PC-3 (cell line): ENCODE measurements at regions not wholly inside any gene's neighbourhood (a gene's known extent, or its start where the extent isn't known, plus 50 kb on each side); places are given as distances from the start of the nearest gene placed in this dataset.

Experiments used
- ATAC-seq: fragments of 200-7000 bp; cut with Tn5 transposase; 2 replicates; pipeline ENCODE4 v1.9.1; 2020; ENCODE audit warnings: mild to moderate bottlenecking, moderate library complexity
- BruUV-seq: library from RNA; stranded (reverse); fragments of 400-500 nt; replicated peaks from 2 replicates; lab custom pipeline; 2021; lab: Mats Ljungman, UMichigan
- CTCF ChIA-PET: fragments of 300-600 bp; sonication (Branson Sonifier 250); formaldehyde crosslinking; loops from one replicate; lab custom pipeline; 2022; ENCODE audit warnings: antibody characterized with exemption; lab: Charles Lee
- POLR2A ChIA-PET: fragments of 300-600 bp; sonication (Branson Sonifier 250); formaldehyde crosslinking; loops from one replicate; lab custom pipeline; 2022; ENCODE audit warnings: antibody characterized with exemption; ENCODE audit not compliant: unreplicated experiment; lab: Charles Lee
- DNase-seq: peaks from one replicate; pipeline ENCODE4 v3.0.0-alpha.2; 2015
- H2AFZ ChIP-seq: fragments of 300-600 bp; sonication (generic); 2 replicates; pipeline ENCODE4 v1.6.0; 2016; ENCODE audit warnings: antibody characterized with exemption, low read length
- H3F3A ChIP-seq: fragments of 300-600 bp; sonication (generic); one replicate; pipeline ENCODE4 v1.6.0; 2017; ENCODE audit warnings: antibody characterized with exemption, low read length, control low read depth, mild to moderate bottlenecking; ENCODE audit not compliant: unreplicated experiment
- H3K27ac ChIP-seq: fragments of 300-600 bp; sonication (generic); 2 replicates; pipeline ENCODE4 v1.5.1; 2016; ENCODE audit warnings: mild to moderate bottlenecking, low read length
- H3K27me3 ChIP-seq: fragments of 300-600 bp; sonication (generic); 2 replicates; pipeline ENCODE4 v1.6.1; 2016; ENCODE audit warnings: low read length, mixed read lengths
- H3K36me3 ChIP-seq: fragments of 300-600 bp; sonication (generic); 2 replicates; pipeline ENCODE4 v1.6.1; 2016; ENCODE audit warnings: low read depth, mixed run types, low read length, mixed read lengths
- H3K4me1 ChIP-seq: fragments of 300-600 bp; sonication (generic); 2 replicates; pipeline ENCODE4 v1.5.1; 2016; ENCODE audit warnings: low read length; ENCODE audit not compliant: insufficient read depth
- H3K4me2 ChIP-seq: fragments of 300-600 bp; sonication (generic); 2 replicates; pipeline ENCODE4 v1.6.0; 2016; ENCODE audit warnings: low read length
- H3K4me3 ChIP-seq: fragments of 300-600 bp; sonication (generic); 2 replicates; pipeline ENCODE4 v1.5.1; 2016; ENCODE audit warnings: mild to moderate bottlenecking, low read length, mixed read lengths
- H3K79me2 ChIP-seq: fragments of 300-600 bp; sonication (generic); 2 replicates; pipeline ENCODE4 v1.6.1; 2017; ENCODE audit warnings: low read length, mixed read lengths
- H3K9ac ChIP-seq: fragments of 300-600 bp; sonication (generic); 2 replicates; pipeline ENCODE4 v1.6.0; 2016; ENCODE audit warnings: mild to moderate bottlenecking, low read length
- H3K9me2 ChIP-seq: fragments of 300-600 bp; sonication (generic); replicated peaks from 2 replicates; pipeline ENCODE4 v1.6.1; 2016; ENCODE audit warnings: mixed run types, low read length, mixed read lengths
- H3K9me3 ChIP-seq: fragments of 300-600 bp; sonication (generic); 2 replicates; pipeline ENCODE4 v1.6.1; 2016; ENCODE audit warnings: low read length, mixed read lengths
- H4K20me1 ChIP-seq: fragments of 300-600 bp; sonication (generic); 2 replicates; pipeline ENCODE4 v1.6.1; 2016; ENCODE audit warnings: low read length, mixed read lengths
- EZH2 ChIP-seq: fragments of 300-600 bp; sonication (generic); IDR thresholded peaks from one replicate; pipeline ENCODE4 v1.6.1; 2017; ENCODE audit warnings: antibody characterized with exemption, mild to moderate bottlenecking, low read length; ENCODE audit not compliant: unreplicated experiment
- EZH2phosphoT487 ChIP-seq: fragments of 300-600 bp; sonication (generic); IDR thresholded peaks from 2 replicates; pipeline ENCODE4 v1.6.1; 2018; ENCODE audit warnings: mild to moderate bottlenecking, antibody characterized with exemption, low read length, borderline replicate concordance
- intact Hi-C: fragments of 100-400 bp; cut with micrococcal nuclease; formaldehyde crosslinking; loops from 2 replicates; pipeline ENCODE4 v1.9.0; 2023
- TF ChIP-seq, protein P1 (sequence below): fragments of 300-600 bp; sonication (generic); conservative IDR thresholded peaks from 2 replicates; pipeline ENCODE4 v1.5.1; 2017; ENCODE audit warnings: antibody characterized with exemption, low read depth, mild to moderate bottlenecking, low read length

DNA sequence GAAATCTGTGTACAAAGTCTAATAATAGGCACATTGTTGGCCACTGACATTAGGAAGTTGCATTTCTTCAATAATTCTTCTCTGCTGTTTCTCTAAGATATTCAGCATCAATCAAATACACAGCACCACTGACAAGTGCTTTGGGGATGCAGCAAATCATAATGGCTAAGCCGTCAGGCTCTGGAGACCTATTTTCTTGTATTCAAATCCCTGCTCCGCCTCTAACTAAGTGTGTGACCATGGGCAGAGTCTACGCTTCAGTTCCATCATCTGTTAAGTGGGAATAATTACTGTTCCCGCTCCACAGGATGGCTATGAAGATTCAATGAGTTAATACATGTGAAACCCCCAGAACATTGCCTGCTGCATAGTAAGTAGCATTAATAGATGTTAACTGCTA is 176.9 kb downstream of the ADGRL4 start:
- Histone ChIP-seq H3K36me3 (no peaks in the 10 kb centered on the region), H2AFZ (no peak overlapping the region), H3K4me1 (peaks cover 40% of the 10 kb centered on the region), H3K9me3 (no peaks in the 10 kb centered on the region), H3K4me3 (no peak overlapping the region), H3K9ac (no peak overlapping the region), H3K79me2 (no peaks in the 10 kb centered on the region), H3K27ac (no peak overlapping the region), H3K9me2 (no peaks in the 10 kb centered on the region), H4K20me1 (no peaks in the 10 kb centered on the region), H3K4me2 (no peak overlapping the region), H3K27me3 (no peaks in the 10 kb centered on the region), H3F3A (peaks cover 5% of the 10 kb centered on the region)
- ChIA-PET POLR2A (no interaction called here), CTCF (no interaction called here)
- no peak for TF ChIP-seq EZH2
- TF ChIP-seq, protein P1, sequence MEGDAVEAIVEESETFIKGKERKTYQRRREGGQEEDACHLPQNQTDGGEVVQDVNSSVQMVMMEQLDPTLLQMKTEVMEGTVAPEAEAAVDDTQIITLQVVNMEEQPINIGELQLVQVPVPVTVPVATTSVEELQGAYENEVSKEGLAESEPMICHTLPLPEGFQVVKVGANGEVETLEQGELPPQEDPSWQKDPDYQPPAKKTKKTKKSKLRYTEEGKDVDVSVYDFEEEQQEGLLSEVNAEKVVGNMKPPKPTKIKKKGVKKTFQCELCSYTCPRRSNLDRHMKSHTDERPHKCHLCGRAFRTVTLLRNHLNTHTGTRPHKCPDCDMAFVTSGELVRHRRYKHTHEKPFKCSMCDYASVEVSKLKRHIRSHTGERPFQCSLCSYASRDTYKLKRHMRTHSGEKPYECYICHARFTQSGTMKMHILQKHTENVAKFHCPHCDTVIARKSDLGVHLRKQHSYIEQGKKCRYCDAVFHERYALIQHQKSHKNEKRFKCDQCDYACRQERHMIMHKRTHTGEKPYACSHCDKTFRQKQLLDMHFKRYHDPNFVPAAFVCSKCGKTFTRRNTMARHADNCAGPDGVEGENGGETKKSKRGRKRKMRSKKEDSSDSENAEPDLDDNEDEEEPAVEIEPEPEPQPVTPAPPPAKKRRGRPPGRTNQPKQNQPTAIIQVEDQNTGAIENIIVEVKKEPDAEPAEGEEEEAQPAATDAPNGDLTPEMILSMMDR = no peak
- no peak for TF ChIP-seq EZH2phosphoT487
- intact Hi-C loops = no loop called here
- DNase-seq (no peak), ATAC-seq (no peak)
- BruUV-seq = no TSS peak

DNA sequence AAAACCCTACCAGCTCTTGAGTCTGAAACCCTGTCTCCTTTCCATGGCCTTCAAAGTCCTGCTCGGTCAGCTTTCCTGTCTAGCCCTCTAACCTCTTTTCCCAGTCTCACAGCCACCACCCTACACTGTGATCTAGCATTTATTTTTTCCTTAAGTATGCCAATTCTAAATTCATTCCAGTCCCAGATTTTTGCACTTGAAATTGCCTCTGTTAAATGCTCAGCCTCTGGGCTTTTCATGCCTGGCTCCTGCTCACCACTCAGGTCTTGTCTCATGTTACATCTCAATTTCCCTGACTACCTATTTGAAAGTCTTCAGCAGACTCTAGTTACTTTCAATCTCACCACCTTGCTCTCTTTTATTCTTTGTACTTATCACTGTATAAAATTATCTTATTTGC is 176.2 kb downstream of the ADGRL4 start:
- peaks cover 5% of the 10 kb centered on the region for H3F3A ChIP-seq
- DNase-seq (peak; percentile 19), ATAC-seq (no peak)
- no peak overlapping the region for H2AFZ ChIP-seq
- H3K79me2 ChIP-seq = no peaks in the 10 kb centered on the region
- peaks cover 40% of the 10 kb centered on the region for H3K4me1 ChIP-seq
- H3K27ac ChIP-seq = no peak overlapping the region
- ChIA-PET CTCF (no interaction called here), POLR2A (no interaction called here)
- H3K4me3 ChIP-seq = no peak overlapping the region
- H4K20me1 ChIP-seq = no peaks in the 10 kb centered on the region
- intact Hi-C loops = no loop called here
- H3K27me3 ChIP-seq = no peaks in the 10 kb centered on the region
- TF ChIP-seq EZH2phosphoT487 (no peak), EZH2 (no peak)
- TF ChIP-seq, protein P1 = no peak
- no TSS peak for BruUV-seq
- H3K36me3 ChIP-seq = no peaks in the 10 kb centered on the region
- no peak overlapping the region for H3K4me2 ChIP-seq
- H3K9me3 ChIP-seq = no peaks in the 10 kb centered on the region
- H3K9ac ChIP-seq = no peak overlapping the region
- H3K9me2 ChIP-seq = no peaks in the 10 kb centered on the region

DNA sequence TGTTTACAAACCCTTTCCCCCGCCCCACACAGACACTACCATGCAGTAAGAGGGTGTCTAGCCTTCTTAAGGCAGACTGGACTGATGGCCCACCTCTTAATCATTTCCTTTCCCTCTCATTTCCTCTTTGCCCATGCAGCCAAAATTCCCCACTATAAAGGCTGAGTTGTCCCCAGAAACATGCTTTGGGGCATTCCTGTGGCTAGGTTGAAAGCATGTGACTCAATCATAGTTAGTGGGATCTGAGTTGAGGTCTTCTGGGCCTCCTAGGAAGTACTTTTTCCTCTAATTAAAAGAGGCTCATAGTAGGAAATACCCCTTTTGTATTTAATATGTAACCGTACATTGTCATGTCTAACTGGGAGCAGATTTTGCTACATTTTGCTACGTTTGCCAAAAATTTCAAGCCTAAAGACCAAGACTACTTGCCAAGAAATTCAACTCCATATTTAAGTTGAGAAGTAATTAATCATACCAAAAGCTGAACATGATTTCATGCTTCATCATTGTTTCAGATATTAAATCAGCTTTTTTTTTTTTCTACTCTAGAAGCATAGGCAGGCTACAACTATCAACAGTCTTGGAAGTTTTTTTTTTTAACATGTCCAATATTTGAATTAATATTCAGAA is 174.7 kb downstream of the ADGRL4 start:
- ATAC-seq = peak; percentile 84

More for the DNA sequence above, 174.7 kb downstream of the ADGRL4 start:
- no peaks in the 10 kb centered on the region for H4K20me1 ChIP-seq
- H3K27ac ChIP-seq = peak overlapping the region; percentile 87
- H3K79me2 ChIP-seq = no peaks in the 10 kb centered on the region
- peak overlapping the region; percentile 51 for H3K4me2 ChIP-seq
- CTCF ChIA-PET = interaction anchor here (0.6 kb wide), 1 partner anchor 666 kb away, joined by 5 read pairs; no protein-coding TSS in a partner anchor
- H3K27me3 ChIP-seq = no peaks in the 10 kb centered on the region
- intact Hi-C loops = loop anchor here (2.0 kb wide), 1 partner anchor 211 kb away; the partner anchor contains the start of gene IFI44L
- H3K4me3 ChIP-seq = no peak overlapping the region
- H3K36me3 ChIP-seq = no peaks in the 10 kb centered on the region
- TF ChIP-seq EZH2 = no peak
- no peak for TF ChIP-seq EZH2phosphoT487
- TF ChIP-seq, protein P1 = no peak
- peaks cover 40% of the 10 kb centered on the region for H3K4me1 ChIP-seq
- peak; percentile 95 for DNase-seq
- POLR2A ChIA-PET = interaction anchor here (0.6 kb wide), 1 partner anchor 472 kb away, joined by 7 read pairs; no protein-coding TSS in a partner anchor
- H3K9ac ChIP-seq = peak overlapping the region; percentile 38
- BruUV-seq = no TSS peak
- no peaks in the 10 kb centered on the region for H3K9me2 ChIP-seq
- no peaks in the 10 kb centered on the region for H3K9me3 ChIP-seq
- H2AFZ ChIP-seq = no peak overlapping the region
- peaks cover 5% of the 10 kb centered on the region for H3F3A ChIP-seq
